ENCODE measurements at regions not wholly inside any gene's neighbourhood (a gene's known extent, or its start where the extent isn't known, plus 50 kb on each side); places are given as distances from the start of the nearest gene placed in this dataset.

DNA sequence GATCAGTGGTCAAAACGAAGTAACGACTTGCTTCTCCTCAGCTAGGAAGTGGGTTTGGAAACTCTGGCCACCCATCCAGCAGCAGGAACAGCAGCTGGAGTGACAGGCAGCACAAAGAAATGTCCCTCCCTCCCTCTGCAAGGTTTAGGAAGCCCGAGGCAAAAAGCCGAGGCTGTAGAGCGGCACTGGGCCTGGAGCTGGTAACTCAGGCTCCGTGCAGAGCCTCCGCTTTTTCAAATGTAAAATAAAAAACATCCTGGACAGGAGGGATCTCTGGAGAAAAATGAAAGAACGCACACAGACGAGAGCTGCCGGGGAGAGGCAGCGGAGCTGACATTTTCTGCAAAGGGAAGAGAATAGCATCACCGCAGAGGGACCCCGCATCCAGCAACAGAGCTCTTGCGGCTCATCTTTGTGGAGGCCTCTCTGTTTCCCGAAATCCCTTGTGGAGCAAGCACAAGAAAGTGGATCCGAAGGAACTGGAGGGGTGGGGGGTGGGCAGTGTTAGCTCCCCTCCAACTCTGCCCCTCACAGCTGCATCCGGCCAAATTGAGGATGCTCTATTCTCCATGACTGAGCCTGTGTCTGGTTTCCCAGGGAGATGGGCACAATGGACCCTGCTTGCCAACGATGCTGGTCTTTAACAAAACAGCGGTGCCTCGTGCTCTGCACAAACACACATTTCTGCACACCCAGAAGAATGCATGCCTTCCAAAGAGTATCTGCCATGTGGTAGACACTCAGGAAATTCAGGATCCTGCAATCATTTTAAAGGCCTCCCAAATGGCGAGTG lies 335.5 kb upstream of the ZFHX3 start:
- dilution Hi-C loops (cut with HindIII; ENCODE audit: low sequenced_read_pairs, unreplicated experiment) = no loop called here
- H2BK120ac ChIP-seq (ENCODE audit: low read depth, low read length) = no peak overlapping the region
- no peak overlapping the region for H2AFZ ChIP-seq (replicated peaks; ENCODE audit: low read length, poor library complexity)
- DNase-seq (no peak), ATAC-seq (ENCODE audit: low read depth) (no peak)
- no peak overlapping the region for H3K56ac ChIP-seq (ENCODE audit: extremely low read depth, insufficient read depth, low read length)
- H3K36me3 ChIP-seq (ENCODE audit: control insufficient read depth, insufficient read depth, low read length) = no peaks in the 10 kb centered on the region
- H2BK20ac ChIP-seq (ENCODE audit: low read depth, low read length) = no peak overlapping the region
- H2AK5ac ChIP-seq (ENCODE audit: low read depth, low read length) = no peak overlapping the region
- H3K9me1 ChIP-seq (ENCODE audit: insufficient read depth, low read length) = no peaks in the 10 kb centered on the region
- H3K27me3 ChIP-seq (ENCODE audit: control insufficient read depth, insufficient read depth, low read length) = no peaks in the 10 kb centered on the region
- H3K23ac ChIP-seq (ENCODE audit: low read depth, low read length) = no peak overlapping the region
- no TSS peak for BruUV-seq (replicated peaks)
- H3K27ac ChIP-seq (ENCODE audit: insufficient read depth, low read length) = no peak overlapping the region
- TF ChIP-seq NFE2L2 (IDR thresholded peaks at IDR 0.05; ENCODE audit: low read depth, low read length) = no peak
- TF ChIP-seq, protein P1, sequence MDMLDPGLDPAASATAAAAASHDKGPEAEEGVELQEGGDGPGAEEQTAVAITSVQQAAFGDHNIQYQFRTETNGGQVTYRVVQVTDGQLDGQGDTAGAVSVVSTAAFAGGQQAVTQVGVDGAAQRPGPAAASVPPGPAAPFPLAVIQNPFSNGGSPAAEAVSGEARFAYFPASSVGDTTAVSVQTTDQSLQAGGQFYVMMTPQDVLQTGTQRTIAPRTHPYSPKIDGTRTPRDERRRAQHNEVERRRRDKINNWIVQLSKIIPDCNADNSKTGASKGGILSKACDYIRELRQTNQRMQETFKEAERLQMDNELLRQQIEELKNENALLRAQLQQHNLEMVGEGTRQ (IDR thresholded peaks at IDR 0.05; ENCODE audit: low read depth, low read length) = no peak
- no peak for TF ChIP-seq BHLHE40 (IDR thresholded peaks at IDR 0.05; ENCODE audit: low read depth, low read length)
- TF ChIP-seq, protein P2, sequence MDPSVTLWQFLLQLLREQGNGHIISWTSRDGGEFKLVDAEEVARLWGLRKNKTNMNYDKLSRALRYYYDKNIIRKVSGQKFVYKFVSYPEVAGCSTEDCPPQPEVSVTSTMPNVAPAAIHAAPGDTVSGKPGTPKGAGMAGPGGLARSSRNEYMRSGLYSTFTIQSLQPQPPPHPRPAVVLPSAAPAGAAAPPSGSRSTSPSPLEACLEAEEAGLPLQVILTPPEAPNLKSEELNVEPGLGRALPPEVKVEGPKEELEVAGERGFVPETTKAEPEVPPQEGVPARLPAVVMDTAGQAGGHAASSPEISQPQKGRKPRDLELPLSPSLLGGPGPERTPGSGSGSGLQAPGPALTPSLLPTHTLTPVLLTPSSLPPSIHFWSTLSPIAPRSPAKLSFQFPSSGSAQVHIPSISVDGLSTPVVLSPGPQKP (IDR thresholded peaks at IDR 0.05; ENCODE audit: borderline replicate concordance, low read depth, low read length) = no peak
- TF ChIP-seq, protein P3, sequence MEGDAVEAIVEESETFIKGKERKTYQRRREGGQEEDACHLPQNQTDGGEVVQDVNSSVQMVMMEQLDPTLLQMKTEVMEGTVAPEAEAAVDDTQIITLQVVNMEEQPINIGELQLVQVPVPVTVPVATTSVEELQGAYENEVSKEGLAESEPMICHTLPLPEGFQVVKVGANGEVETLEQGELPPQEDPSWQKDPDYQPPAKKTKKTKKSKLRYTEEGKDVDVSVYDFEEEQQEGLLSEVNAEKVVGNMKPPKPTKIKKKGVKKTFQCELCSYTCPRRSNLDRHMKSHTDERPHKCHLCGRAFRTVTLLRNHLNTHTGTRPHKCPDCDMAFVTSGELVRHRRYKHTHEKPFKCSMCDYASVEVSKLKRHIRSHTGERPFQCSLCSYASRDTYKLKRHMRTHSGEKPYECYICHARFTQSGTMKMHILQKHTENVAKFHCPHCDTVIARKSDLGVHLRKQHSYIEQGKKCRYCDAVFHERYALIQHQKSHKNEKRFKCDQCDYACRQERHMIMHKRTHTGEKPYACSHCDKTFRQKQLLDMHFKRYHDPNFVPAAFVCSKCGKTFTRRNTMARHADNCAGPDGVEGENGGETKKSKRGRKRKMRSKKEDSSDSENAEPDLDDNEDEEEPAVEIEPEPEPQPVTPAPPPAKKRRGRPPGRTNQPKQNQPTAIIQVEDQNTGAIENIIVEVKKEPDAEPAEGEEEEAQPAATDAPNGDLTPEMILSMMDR (conservative IDR thresholded peaks at IDR 0.05; ENCODE audit: low read depth, low read length) = no peak
- no peak for TF ChIP-seq CEBPB (IDR thresholded peaks at IDR 0.05; ENCODE audit: low read depth, low read length)
- no peak for TF ChIP-seq SMC3 (IDR thresholded peaks at IDR 0.05; ENCODE audit: low read depth, low read length)
- no peak for TF ChIP-seq RFX5 (IDR thresholded peaks at IDR 0.05; ENCODE audit: low read depth, low read length)
- TF ChIP-seq RCOR1 (IDR thresholded peaks at IDR 0.05; ENCODE audit: insufficient replicate concordance, low read length) = no peak
- no peak for TF ChIP-seq FOS (IDR thresholded peaks at IDR 0.05; ENCODE audit: low read depth, low read length)
- TF ChIP-seq MAFK (IDR thresholded peaks at IDR 0.05; ENCODE audit: low read depth, low read length) = no peak
- TF ChIP-seq POLR2A (IDR thresholded peaks at IDR 0.05; ENCODE audit: low read depth, low read length) = no peak
- TF ChIP-seq MXI1 (IDR thresholded peaks at IDR 0.05; ENCODE audit: borderline replicate concordance, low read depth, low read length) = no peak
- TF ChIP-seq RAD21 (IDR thresholded peaks at IDR 0.05; ENCODE audit: low read length) = no peak
- TF ChIP-seq CHD1 (IDR thresholded peaks at IDR 0.05; ENCODE audit: low read depth, low read length) = no peak
- TF ChIP-seq MAZ (IDR thresholded peaks at IDR 0.05; ENCODE audit: borderline replicate concordance, low read depth, low read length) = no peak
- WGBS, 2 experiments (ENCODE audit: extremely low coverage in 2 of 2, insufficient read length in 1 of 2) = 67% methylated on average over 9 of the region's 21 CpGs; no CpG with 5 or more reads in 1 of the 2 experiments
- no peaks in the 10 kb centered on the region for H3K9me3 ChIP-seq (ENCODE audit: control insufficient read depth, insufficient read depth, low read length)
- in situ Hi-C loops (cut with MboI; ENCODE audit: low sequenced_read_pairs) = no loop called here
- H2BK5ac ChIP-seq (ENCODE audit: low read depth, low read length, poor library complexity, severe bottlenecking) = no peak overlapping the region
- H3K14ac ChIP-seq (replicated peaks; ENCODE audit: low read depth, low read length) = no peak overlapping the region
- ChIA-PET POLR2A (ENCODE audit: unreplicated experiment) (no interaction called here), CTCF (no interaction called here)
- H4K91ac ChIP-seq (ENCODE audit: insufficient read depth, low read depth, low read length) = no peak overlapping the region
- H3K9ac ChIP-seq (ENCODE audit: low read depth, low read length) = no peak overlapping the region
- H3K4me2 ChIP-seq (ENCODE audit: low read depth, low read length) = no peak overlapping the region
- intact Hi-C loops (cut with micrococcal nuclease) = no loop called here
- no peaks in the 10 kb centered on the region for H4K20me1 ChIP-seq (ENCODE audit: insufficient read depth, low read length)
- H3K4ac ChIP-seq (ENCODE audit: low read depth, low read length) = no peak overlapping the region
- no peak overlapping the region for H2BK15ac ChIP-seq (ENCODE audit: low read depth, low read length)
- H4K5ac ChIP-seq (ENCODE audit: low read depth, low read length) = no peak overlapping the region
- no peak overlapping the region for H3K4me3 ChIP-seq (ENCODE audit: insufficient read depth, low read depth, low read length)
- no peak overlapping the region for H3K18ac ChIP-seq (ENCODE audit: low read depth, low read length)
- H4K8ac ChIP-seq (ENCODE audit: low read depth in 2 of 2, low read length in 2 of 2) = no peak overlapping the region
- no peaks in the 10 kb centered on the region for H3K79me1 ChIP-seq (ENCODE audit: low read depth in 1 of 2, low read length in 2 of 2)
- H2AK9ac ChIP-seq (replicated peaks; ENCODE audit: low read depth, low read length, poor library complexity) = no peak overlapping the region
- no peaks in the 10 kb centered on the region for H3K4me1 ChIP-seq (ENCODE audit: control insufficient read depth, insufficient read depth, low read length)
